ENCODE measurements at regions not wholly inside any gene's neighbourhood (a gene's known extent, or its start where the extent isn't known, plus 50 kb on each side); places are given as distances from the start of the nearest gene placed in this dataset.

- no peak overlapping the region for H3K4me3 ChIP-seq (replicated peaks in 1 of 2; ENCODE audit: low read depth in 2 of 2, low read length in 2 of 2)
- DNase-seq (ENCODE audit: low read depth in 2 of 2) = no peak
Measured at GRCh38 chr20:51142448-51142847, 119.5 kb upstream of the KCNG1 start.

GRCh38 chr20:51140671-51141070 is 117.8 kb upstream of the KCNG1 start:
- TF ChIP-seq CTCF (IDR thresholded peaks at IDR 0.05; ENCODE audit: low read depth, low read length) = no peak
- DNase-seq (ENCODE audit: low read depth in 2 of 2) = no peak
- no peak overlapping the region for H3K4me3 ChIP-seq (replicated peaks in 1 of 2; ENCODE audit: low read depth in 2 of 2, low read length in 2 of 2)

More at GRCh38 chr20:51142448-51142847, 119.5 kb upstream of the KCNG1 start:
- no peak for TF ChIP-seq CTCF (IDR thresholded peaks at IDR 0.05; ENCODE audit: low read depth, low read length)

- H3K4me3 ChIP-seq (replicated peaks in 1 of 2; ENCODE audit: low read depth in 2 of 2, low read length in 2 of 2) = no peak overlapping the region
- no peak for DNase-seq (ENCODE audit: low read depth in 2 of 2)
- no peak for TF ChIP-seq CTCF (IDR thresholded peaks at IDR 0.05; ENCODE audit: low read depth, low read length)
Measured at GRCh38 chr20:51139891-51140290, 117.0 kb upstream of the KCNG1 start.

GRCh38 chr20:51138576-51138975 is 115.7 kb upstream of the KCNG1 start:
- no peak for DNase-seq (ENCODE audit: low read depth in 2 of 2)
- H3K4me3 ChIP-seq (replicated peaks in 1 of 2; ENCODE audit: low read depth in 2 of 2, low read length in 2 of 2) = no peak overlapping the region
- TF ChIP-seq CTCF (IDR thresholded peaks at IDR 0.05; ENCODE audit: low read depth, low read length) = no peak

- no peak overlapping the region for H3K4me3 ChIP-seq (replicated peaks in 1 of 2; ENCODE audit: low read depth in 2 of 2, low read length in 2 of 2)
- TF ChIP-seq CTCF (IDR thresholded peaks at IDR 0.05; ENCODE audit: low read depth, low read length) = no peak
- no peak for DNase-seq (ENCODE audit: low read depth in 2 of 2)
Measured at GRCh38 chr20:51137461-51137860, 114.6 kb upstream of the KCNG1 start.

- H3K4me3 ChIP-seq (replicated peaks in 1 of 2; ENCODE audit: low read depth in 2 of 2, low read length in 2 of 2) = no peak overlapping the region
- TF ChIP-seq CTCF (IDR thresholded peaks at IDR 0.05; ENCODE audit: low read depth, low read length) = no peak
- no peak for DNase-seq (ENCODE audit: low read depth in 2 of 2)
Measured at GRCh38 chr20:51135926-51136715, 113.2 kb upstream of the KCNG1 start.

GRCh38 chr20:51134405-51134804 is 111.5 kb upstream of the KCNG1 start:
- DNase-seq (ENCODE audit: low read depth in 2 of 2) = no peak

More at GRCh38 chr20:51134405-51134804, 111.5 kb upstream of the KCNG1 start:
- TF ChIP-seq CTCF (IDR thresholded peaks at IDR 0.05; ENCODE audit: low read depth, low read length) = no peak
- H3K4me3 ChIP-seq (replicated peaks in 1 of 2; ENCODE audit: low read depth in 2 of 2, low read length in 2 of 2) = no peak overlapping the region

Measured in cardiac fibroblast (primary cell).